Stimulated activated CD8-positive, alpha-beta memory T cell treated with anti-CD3 and anti-CD28 coated beads, Interleukin-7, amount 100 ng/mL, for 1 hour (primary cell): ENCODE measurements at regions not wholly inside any gene's neighbourhood (a gene's known extent, or its start where the extent isn't known, plus 50 kb on each side); places are given as distances from the start of the nearest gene placed in this dataset.

ENCODE experiments used
- DNase-seq, 2 donors: peaks; one replicate each; pipeline ENCODE4 v3.0.0-alpha.2; 2020; ENCODE audit warnings: low read depth in 2 of 2

- DNase-seq, result no peak
Measured at GRCh38 chr4:24108567-24108966, 218.7 kb upstream of the PPARGC1A start.

DNA sequence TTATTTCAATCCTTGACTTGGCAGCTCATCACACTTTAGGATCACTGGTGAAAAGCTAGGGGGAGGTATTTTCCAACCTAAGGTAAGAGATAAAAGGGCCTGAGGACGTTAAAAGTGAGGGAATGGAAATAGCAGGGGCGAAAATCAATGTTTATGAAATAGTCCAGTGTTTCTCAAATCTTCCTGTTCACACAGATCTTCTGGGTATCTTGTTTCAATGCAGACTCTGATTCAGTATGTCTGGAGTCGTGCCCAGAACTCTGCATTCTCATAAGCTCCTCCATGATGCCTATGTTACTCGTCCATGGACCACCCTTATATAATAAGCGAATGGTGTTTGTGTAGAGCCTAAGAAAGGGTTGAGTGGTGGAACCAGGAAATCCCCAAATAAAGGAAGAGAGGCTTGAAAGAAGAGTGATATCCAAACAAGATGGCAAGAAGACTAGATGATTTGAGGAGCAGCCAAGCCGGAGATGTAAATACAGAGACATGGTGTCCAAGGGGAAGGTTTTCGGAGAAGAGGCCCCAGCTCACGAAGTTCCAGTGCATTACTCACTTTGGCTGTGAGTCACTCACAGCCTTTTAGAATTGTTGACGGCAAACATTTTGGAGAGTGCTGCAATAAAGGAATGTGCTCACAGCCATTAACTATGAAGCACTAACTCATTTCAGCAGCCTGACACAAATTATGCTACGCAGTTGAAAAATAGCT is 215.6 kb upstream of the PPARGC1A start:
- no peak for DNase-seq

DNA sequence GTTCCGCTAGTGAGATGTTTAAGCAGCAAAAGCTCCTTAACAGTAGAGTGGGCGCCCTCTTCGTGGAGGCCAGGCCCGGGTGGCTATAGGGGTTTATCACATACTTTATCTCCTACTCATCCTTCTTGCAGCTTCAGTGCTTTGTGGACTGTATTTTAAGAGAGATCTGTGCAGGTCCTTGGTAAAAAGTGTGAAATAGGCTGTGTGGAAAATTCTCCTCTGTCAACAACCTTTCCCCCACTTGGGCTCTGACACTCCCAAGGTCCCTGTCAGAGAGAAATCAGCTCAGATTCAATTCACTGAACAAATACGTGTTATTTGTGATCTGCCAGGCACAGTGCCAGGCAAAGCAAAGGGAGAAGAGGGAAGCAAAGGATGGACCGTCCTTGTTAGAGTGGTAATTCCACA is 214.3 kb upstream of the PPARGC1A start:
- no peak for DNase-seq

DNA sequence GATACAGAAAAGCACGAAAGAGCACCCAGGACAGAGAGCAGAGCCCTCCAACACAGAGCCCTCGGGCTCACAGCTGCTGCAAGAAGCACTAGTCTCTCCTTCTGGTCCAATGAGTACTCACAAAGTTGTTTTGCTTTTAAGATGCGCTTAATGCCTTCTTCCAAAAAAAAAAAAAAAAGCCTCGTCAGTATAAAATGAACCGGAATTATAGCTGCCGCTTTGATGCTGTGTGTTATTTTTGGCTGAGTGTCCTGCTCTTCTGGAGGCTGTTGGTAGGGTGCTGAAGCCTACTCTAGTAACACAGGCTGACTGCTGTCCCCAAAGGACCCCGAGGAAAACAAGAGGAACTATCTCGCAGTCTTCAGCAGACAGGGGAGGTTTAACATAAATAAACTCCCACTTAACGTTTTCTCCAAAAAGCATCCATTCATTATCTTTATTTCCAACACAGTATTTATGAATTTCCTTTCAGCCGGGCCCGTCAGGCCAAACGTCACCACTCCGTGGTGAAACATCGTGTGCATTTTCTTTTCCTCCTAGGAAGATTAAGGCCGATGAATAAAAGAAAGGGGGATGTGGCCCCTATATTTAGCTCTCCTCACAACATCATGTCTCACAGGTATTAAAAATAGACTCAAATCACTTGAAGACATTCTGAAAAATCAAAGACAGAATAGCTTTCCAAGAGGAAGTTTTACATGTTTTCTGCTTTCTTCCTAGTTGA is 213.7 kb upstream of the PPARGC1A start:
- DNase-seq, result no peak

DNA sequence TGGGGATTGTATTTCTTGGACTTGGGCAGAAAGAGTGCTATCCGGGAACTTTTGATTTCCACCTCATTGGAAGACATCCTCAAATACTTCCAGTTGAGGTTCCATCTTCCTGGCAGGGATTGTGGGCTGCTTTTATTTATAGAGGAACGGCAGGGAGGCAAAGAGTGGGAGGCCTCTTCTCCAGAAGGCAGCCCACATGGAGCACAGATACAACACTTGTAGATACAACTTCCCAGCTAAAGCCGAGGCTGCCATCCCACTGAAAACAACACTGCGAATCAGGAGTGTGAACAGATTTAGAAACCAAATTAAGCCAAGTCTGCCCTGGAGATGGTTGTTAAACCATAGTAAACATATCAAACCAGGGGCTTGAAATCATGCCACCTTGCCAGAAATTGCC is 212.8 kb upstream of the PPARGC1A start:
- no peak for DNase-seq

DNA sequence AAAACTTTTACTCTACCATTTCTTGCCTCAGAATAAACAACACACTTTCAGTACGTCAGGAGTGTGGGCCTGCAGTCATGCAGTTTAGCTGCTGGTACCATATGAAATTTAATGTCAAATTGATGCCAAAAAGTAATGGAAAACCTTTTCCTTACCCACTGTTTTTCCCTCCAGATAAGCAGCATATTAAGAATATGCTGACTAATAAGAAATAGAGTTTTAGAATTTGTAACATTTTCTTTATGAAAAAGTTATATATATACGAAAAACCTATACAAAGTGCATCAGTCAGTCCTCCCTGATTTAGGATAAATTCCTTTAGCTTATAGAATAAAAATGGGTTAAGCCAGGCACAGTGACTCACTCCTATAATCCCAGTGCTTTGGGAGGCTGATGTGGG is 206.8 kb upstream of the PPARGC1A start:
- no peak for DNase-seq

DNA sequence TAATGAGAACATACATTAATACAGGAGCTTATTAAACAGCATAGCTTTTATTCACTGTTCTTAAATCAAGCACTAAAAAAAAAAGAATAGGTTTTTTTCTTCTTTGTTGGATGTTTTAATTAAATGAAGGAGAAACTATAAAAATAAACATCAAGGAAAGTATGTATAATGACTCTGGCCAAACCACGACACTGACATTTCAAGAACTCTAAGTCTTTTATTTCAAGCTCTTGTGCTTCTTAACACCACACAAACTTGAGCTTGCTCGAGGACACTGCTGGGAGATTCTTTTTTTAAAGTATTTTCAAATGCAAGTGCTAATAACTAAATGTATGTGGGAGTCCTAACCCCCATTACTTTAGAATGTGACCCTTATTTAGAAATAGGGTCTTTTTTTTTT is 204.9 kb upstream of the PPARGC1A start:
- no peak for DNase-seq

DNA sequence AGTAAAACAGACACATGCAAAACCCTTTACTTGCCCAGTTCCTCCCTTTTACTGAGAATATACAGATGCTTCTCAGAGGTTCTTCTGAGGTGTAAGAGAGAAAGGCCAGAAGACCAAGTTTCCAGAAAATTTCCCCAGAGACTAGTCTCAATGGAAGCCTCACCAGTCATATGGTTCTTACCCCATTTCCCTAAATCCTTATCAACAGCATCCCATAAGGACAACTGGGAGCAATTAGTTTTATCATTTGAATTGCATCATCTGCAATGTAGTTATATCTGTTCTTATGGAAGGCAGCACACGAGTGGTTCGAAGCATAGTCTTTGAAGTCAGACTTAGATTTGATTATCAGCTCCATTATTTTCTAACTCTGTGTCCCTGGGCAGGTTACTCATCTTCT is 203.6 kb upstream of the PPARGC1A start:
- DNase-seq, result no peak

DNA sequence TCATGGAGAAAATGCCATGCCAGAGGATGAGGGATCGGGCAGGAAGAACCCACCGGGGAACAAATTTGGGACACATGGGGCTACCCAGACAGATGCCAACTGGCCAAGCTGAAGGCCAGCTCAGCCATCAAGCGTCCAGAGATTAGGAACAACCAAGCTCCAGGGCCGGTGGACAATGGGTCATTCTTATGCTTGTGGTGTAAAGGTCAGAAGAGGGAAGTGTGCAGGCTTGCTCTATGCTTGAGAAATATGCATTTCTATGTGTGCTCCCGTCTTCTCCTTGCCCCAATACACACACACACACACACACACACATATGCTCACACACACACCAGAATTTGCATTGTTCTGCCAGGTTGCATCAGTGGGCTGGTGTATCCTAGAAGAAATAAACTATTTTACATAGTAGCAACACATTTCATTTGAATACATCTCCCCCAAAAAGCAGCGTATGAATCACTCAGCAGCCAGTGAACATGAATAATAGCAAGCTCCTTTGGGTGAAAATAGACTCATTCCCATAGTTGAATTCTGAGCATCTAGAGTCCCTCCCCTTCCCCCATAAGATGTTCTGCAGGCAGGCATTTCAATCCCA is 201.9 kb upstream of the PPARGC1A start:
- DNase-seq, result no peak

- DNase-seq, result no peak
Measured at GRCh38 chr4:24089851-24090534, 200.1 kb upstream of the PPARGC1A start.

DNA sequence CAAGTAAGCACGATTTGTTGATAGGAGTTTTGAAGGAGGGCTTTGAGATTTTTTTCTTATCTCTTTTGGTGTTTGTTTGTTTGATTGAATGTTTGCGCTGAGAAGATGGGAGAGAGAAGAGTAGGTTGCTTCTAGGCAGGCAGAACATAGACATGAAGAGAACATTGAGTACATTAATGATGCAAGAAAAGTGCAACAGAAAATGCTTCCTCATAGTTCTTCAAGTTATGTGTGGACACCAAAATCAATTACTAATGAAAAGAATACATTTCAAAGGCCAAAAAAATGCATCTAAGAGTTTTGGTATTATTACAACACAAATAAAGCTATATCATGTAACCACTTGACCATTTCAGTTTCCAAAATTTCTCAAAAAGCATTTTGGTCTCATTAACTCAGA is 191.0 kb upstream of the PPARGC1A start:
- DNase-seq, result no peak

- DNase-seq, result no peak
Measured at GRCh38 chr4:24078347-24078962, 188.6 kb upstream of the PPARGC1A start.

DNA sequence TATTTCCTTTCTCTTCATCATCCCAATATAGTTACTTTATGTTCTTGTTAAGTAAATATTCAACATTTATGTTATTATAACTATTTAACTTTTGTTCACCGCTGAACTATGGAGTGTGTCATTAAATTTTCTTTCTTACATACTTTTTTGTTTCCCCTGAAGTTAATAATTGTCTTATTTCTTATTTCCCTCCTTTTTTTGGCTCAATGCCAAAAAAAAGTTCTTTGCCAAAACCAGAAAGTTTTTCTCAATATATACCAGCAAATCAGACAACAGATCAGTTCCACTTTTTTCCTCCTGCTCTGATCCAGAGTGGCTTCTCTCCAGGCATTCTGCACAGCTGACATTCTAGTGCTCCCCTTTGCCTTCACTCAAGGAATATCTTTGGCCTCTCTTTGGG is 187.0 kb upstream of the PPARGC1A start:
- DNase-seq, result no peak

DNA sequence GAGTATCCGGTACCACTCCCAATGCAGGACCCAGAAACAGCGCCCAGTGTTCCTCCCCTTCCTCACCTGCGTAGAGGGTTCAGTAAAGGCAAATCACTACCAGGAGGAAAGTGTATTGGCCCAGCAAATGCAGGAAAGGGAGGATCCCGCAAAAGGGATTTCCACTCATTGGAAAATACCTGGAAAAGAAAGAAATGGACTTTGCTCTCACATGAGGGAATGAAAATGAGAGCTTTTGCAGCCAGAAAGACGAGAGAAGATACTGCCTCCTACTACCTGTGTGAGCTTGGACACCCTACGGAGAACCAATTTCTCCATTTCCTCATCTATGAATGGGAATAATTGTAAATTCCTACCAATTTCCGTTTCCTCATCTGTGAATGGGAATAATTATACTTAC is 184.1 kb upstream of the PPARGC1A start:
- no peak for DNase-seq

DNA sequence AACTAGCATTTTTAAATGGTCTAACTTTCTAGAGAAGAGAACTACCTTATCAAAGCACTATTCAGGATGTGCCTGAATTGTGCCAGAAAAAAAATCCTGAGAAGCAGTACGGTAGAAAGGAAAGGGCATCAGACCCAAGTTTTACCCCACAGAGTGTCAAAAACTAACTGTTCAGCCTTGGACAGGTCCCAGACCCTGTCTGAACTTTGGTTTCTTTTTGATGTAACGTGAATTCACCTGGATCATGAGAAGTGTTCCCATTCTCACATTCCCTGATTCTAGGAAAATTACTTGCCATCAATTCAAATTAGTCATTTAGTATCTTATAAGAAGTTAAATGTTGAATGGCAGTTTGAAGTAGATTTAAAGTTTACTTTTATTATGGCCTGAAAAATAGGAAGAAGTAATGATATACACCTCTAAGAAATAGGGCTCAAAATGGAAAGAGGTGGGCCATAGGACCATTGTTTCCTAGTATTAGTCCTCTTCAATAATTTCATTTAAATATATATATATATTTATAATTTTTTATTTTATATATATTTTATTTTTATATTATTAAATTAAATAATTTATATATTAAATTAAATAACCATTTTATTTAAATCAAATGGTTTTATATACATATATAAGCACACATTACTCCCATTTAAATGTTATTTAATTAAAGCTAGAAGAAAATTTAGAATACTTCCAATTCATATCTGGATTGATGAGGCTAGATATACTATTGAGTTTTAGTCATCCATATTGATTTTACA is 181.9 kb upstream of the PPARGC1A start:
- DNase-seq, result no peak

DNA sequence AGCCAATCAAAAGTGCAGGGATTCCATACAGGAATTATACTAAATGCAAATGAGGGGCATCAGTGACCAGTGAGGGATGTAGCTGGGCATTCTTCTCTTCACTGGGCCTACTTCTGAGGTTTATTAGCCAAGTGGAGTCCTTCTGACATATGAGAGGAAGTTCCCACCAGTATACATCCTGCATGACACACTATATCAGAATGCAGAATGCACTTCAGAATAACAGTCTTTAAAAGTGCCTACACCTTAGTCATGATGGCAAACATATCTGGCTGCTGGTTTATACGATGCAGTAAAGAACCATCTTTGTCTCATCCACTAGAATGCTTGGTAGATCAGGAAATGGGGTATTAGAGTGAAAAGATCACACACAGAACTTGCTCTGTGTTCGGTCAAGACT is 180.3 kb upstream of the PPARGC1A start:
- no peak for DNase-seq

GRCh38 chr4:24067367-24068193 is 177.7 kb upstream of the PPARGC1A start:
- DNase-seq, result no peak

GRCh38 chr4:24065974-24066373 is 176.1 kb upstream of the PPARGC1A start:
- no peak for DNase-seq

GRCh38 chr4:24063731-24064130 is 173.9 kb upstream of the PPARGC1A start:
- no peak for DNase-seq

- DNase-seq, result no peak
Measured at GRCh38 chr4:24060932-24061331, 171.1 kb upstream of the PPARGC1A start.

- DNase-seq, result no peak
Measured at GRCh38 chr4:24059839-24060238, 170.0 kb upstream of the PPARGC1A start.
